ELF-1 (cell line): ENCODE measurements at regions not wholly inside any gene's neighbourhood (a gene's known extent, or its start where the extent isn't known, plus 50 kb on each side); places are given as distances from the start of the nearest gene placed in this dataset.
"Not testable (repeated sequence)": the region's sequence is repeated elsewhere in the genome, so short reads cannot be mapped to it uniquely, and the experiment has no call there.

Experiments
- DNase-seq: peaks from one replicate; pipeline ENCODE4 v3.0.0-alpha.2; 2016; ENCODE audit warnings: low read depth, low spot score

GRCh38 chr16:73131156-73131862 is 83.4 kb upstream of the ZFHX3 start:
- peak; percentile 69 for DNase-seq

GRCh38 chr16:73129455-73129854 is 81.5 kb upstream of the ZFHX3 start:
- DNase-seq, result no peak

GRCh38 chr16:73126525-73126853 is 78.6 kb upstream of the ZFHX3 start:
- no peak for DNase-seq

GRCh38 chr16:73125850-73126524 is 78.1 kb upstream of the ZFHX3 start:
- no peak for DNase-seq

- DNase-seq, result no peak
Observed at GRCh38 chr16:73124665-73125375, 76.9 kb upstream of the ZFHX3 start.

GRCh38 chr16:73124097-73124652 is 76.2 kb upstream of the ZFHX3 start:
- peak; percentile 33 for DNase-seq

- no peak for DNase-seq
Observed at GRCh38 chr16:73122604-73123391, 74.9 kb upstream of the ZFHX3 start.

GRCh38 chr16:73116576-73116975 is 68.6 kb upstream of the ZFHX3 start:
- peak; percentile 63 for DNase-seq

GRCh38 chr16:73113336-73113735 is 65.4 kb upstream of the ZFHX3 start:
- DNase-seq, result no peak

GRCh38 chr16:73108195-73108963 is 60.5 kb upstream of the ZFHX3 start:
- DNase-seq, result peak; percentile 65

- peak; percentile 17 for DNase-seq
Observed at GRCh38 chr16:73107371-73107770, 59.4 kb upstream of the ZFHX3 start.

- no peak for DNase-seq
Observed at GRCh38 chr16:73106329-73107034, 58.6 kb upstream of the ZFHX3 start.

GRCh38 chr16:73101568-73101967 is 53.6 kb upstream of the ZFHX3 start:
- no peak for DNase-seq

GRCh38 chr16:73099601-73100000 is 51.7 kb upstream of the ZFHX3 start:
- not testable (repeated sequence) for DNase-seq
